HCT116 (cell line): ENCODE measurements at regions not wholly inside any gene's neighbourhood (a gene's known extent, or its start where the extent isn't known, plus 50 kb on each side); places are given as distances from the start of the nearest gene placed in this dataset.

Source experiments
- ATAC-seq: fragments of 200-7000 bp; cut with Tn5 transposase; 2 replicates; pipeline ENCODE4 v1.9.1; 2020; ENCODE audit warnings: mild to moderate bottlenecking, moderate library complexity
- BruUV-seq: library from RNA; stranded (reverse); fragments of 400-500 nt; replicated peaks from 2 replicates; lab custom pipeline; 2021; lab: Mats Ljungman, UMichigan
- CTCF ChIA-PET: fragments of 300-600 bp; sonication (Branson Sonifier 250); formaldehyde crosslinking; loops from one replicate; lab custom pipeline; 2021; ENCODE audit warnings: antibody characterized with exemption; lab: Charles Lee
- POLR2A ChIA-PET: fragments of 300-600, 350-600 bp; sonication (Branson Sonifier 250); formaldehyde crosslinking; loops from one replicate; lab custom pipeline; 2021; ENCODE audit warnings: antibody characterized with exemption; lab: Charles Lee
- RAD21 ChIA-PET, 2 experiments: fragments of 300-600 bp; sonication (Branson Sonifier 250); formaldehyde crosslinking; loops; one replicate each; lab custom pipeline; 2023; ENCODE audit warnings: low total read pairs in 2 of 2; ENCODE audit not compliant: uncharacterized antibody in 2 of 2, unreplicated experiment in 2 of 2, low non-redundant PET in 1 of 2; lab: Charles Lee
- DNase-seq: peaks from one replicate; pipeline ENCODE4 v3.0.0-alpha.2; 2010; ENCODE audit warnings: low read depth, low spot score
- H2AFZ ChIP-seq: fragments of 200-600 bp; shearing (Covaris generic), sonication (generic); 2 replicates; pipeline ENCODE4 v1.6.1; 2017; ENCODE audit warnings: low read depth, mixed run types, mixed read lengths, antibody characterized with exemption, low read length; ENCODE audit not compliant: poor library complexity, severe bottlenecking
- H3K27ac ChIP-seq: 2 replicates; pipeline ENCODE4 v1.5.1; 2012; ENCODE audit warnings: low read depth, low read length
- H3K27me3 ChIP-seq: fragments of 200-600 bp; sonication (generic); 2 replicates; pipeline ENCODE4 v1.6.1; 2016; ENCODE audit warnings: mixed run types, low read length, mixed read lengths; ENCODE audit not compliant: insufficient read depth
- H3K36me3 ChIP-seq, 2 experiments: fragments of 200-500 bp in 1 of 2; fragments of 200-600 bp in 1 of 2; sonication (Bioruptor generic) in 1 of 2; sonication (generic) in 1 of 2; 2 replicates each; pipeline versions ENCODE4 v1.5.1 to v1.6.1; 2014 to 2016; ENCODE audit warnings: low read length in 2 of 2, inconsistent platforms in 1 of 2, mixed read lengths in 1 of 2, mixed run types in 1 of 2; ENCODE audit not compliant: insufficient read depth in 2 of 2, control insufficient read depth in 1 of 2
- H3K4me1 ChIP-seq, 2 experiments: fragments of 200-600 bp in 1 of 2; sonication (generic) in 1 of 2; 2 replicates each; pipeline versions ENCODE4 v1.5.1 to v1.6.1; 2012 to 2017; ENCODE audit warnings: low read length in 2 of 2, inconsistent platforms in 1 of 2, mild to moderate bottlenecking in 1 of 2, mixed read lengths in 1 of 2, mixed run types in 1 of 2, moderate library complexity in 1 of 2; ENCODE audit not compliant: insufficient read depth in 2 of 2, control insufficient read depth in 1 of 2
- H3K4me2 ChIP-seq: fragments of 200-600 bp; sonication (generic); 2 replicates; pipeline ENCODE4 v1.6.1; 2017; ENCODE audit warnings: mixed run types, low read length, mixed read lengths
- H3K4me3 ChIP-seq, 2 experiments: fragments of 200-600 bp in 1 of 2; sonication (generic) in 1 of 2; replicated peaks in 1 of 2; 2 replicates each; pipeline ENCODE4 v1.5.1; 2011 to 2016; ENCODE audit warnings: low read length in 2 of 2, control low read depth in 1 of 2, low read depth in 1 of 2, mild to moderate bottlenecking in 1 of 2, mixed read lengths in 1 of 2, mixed run types in 1 of 2
- H3K79me2 ChIP-seq: fragments of 200-600 bp; sonication (generic); 2 replicates; pipeline ENCODE4 v1.6.1; 2017; ENCODE audit warnings: mild to moderate bottlenecking, mixed run types, low read length, moderate library complexity, mixed read lengths; ENCODE audit not compliant: insufficient read depth
- H3K9ac ChIP-seq: fragments of 200-600 bp; sonication (generic); 2 replicates; pipeline ENCODE4 v1.6.1; 2016; ENCODE audit warnings: low read length, mixed read lengths
- H3K9me2 ChIP-seq: fragments of 200-600 bp; sonication (generic), shearing (Covaris generic); 2 replicates; pipeline ENCODE4 v1.6.1; 2017; ENCODE audit warnings: mixed run types, mild to moderate bottlenecking, moderate library complexity; ENCODE audit not compliant: insufficient read depth
- H3K9me3 ChIP-seq, 2 experiments: fragments of 200-500 bp in 1 of 2; fragments of 200-600 bp in 1 of 2; sonication (Bioruptor generic) in 1 of 2; sonication (generic) in 1 of 2; 2 replicates each; pipeline ENCODE4 v1.6.1; 2014 to 2017; ENCODE audit warnings: low read length in 2 of 2, mixed read lengths in 2 of 2, inconsistent platforms in 1 of 2, low read depth in 1 of 2, mild to moderate bottlenecking in 1 of 2, mixed run types in 1 of 2, moderate library complexity in 1 of 2; ENCODE audit not compliant: control insufficient read depth in 1 of 2, insufficient read depth in 1 of 2
- H4K20me1 ChIP-seq: fragments of 200-600 bp; sonication (generic), shearing (Covaris generic); 2 replicates; pipeline ENCODE4 v1.6.1; 2017; ENCODE audit warnings: mixed run types, mild to moderate bottlenecking, moderate library complexity; ENCODE audit not compliant: insufficient read depth
- CBX3 ChIP-seq: IDR thresholded peaks from 2 replicates; pipeline ENCODE4 v1.6.1; 2012; ENCODE audit warnings: low read depth
- CEBPB ChIP-seq: IDR thresholded peaks from 2 replicates; pipeline ENCODE4 v1.6.1; 2012; ENCODE audit warnings: low read depth
- ELF1 ChIP-seq: IDR thresholded peaks from 2 replicates; pipeline ENCODE4 v1.6.1; 2012; ENCODE audit warnings: low read depth, borderline replicate concordance
- JUND ChIP-seq: IDR thresholded peaks from 2 replicates; pipeline ENCODE4 v1.6.1; 2012
- MAX ChIP-seq: IDR thresholded peaks from 2 replicates; pipeline ENCODE4 v1.6.1; 2012
- POLR2AphosphoS5 ChIP-seq: IDR thresholded peaks from 2 replicates; pipeline ENCODE4 v1.6.1; 2011; ENCODE audit warnings: mild to moderate bottlenecking, low read depth, low read length, moderate library complexity
- RAD21 ChIP-seq: IDR thresholded peaks from 2 replicates; pipeline ENCODE4 v1.6.1; 2012; ENCODE audit warnings: low read depth, mild to moderate bottlenecking
- TCF7L2 ChIP-seq: IDR thresholded peaks from 2 replicates; pipeline ENCODE4 v1.7.0; 2011; ENCODE audit warnings: borderline replicate concordance, inconsistent platforms; ENCODE audit not compliant: insufficient read depth, insufficient read length; ENCODE audit errors: extremely low read depth
- YY1 ChIP-seq: IDR thresholded peaks from 2 replicates; pipeline ENCODE4 v1.6.1; 2011; ENCODE audit warnings: low read length, low read depth, moderate library complexity, mild to moderate bottlenecking; ENCODE audit not compliant: insufficient replicate concordance; ENCODE audit errors: extremely low read depth
- ZNF274 ChIP-seq: fragments of 200-500 bp; sonication (Bioruptor generic); IDR thresholded peaks from 2 replicates; pipeline ENCODE4 v1.6.1; 2014; ENCODE audit warnings: mild to moderate bottlenecking, low read depth, low read length, inconsistent platforms
- intact Hi-C: fragments of 100-400 bp; cut with micrococcal nuclease; formaldehyde crosslinking; loops from 2 replicates; pipeline ENCODE4 v1.10.0; 2022
- TF ChIP-seq, protein P1 (sequence below): IDR thresholded peaks from 2 replicates; pipeline ENCODE4 v1.6.1; 2012; ENCODE audit warnings: low read depth
- TF ChIP-seq, protein P2 (sequence below), 3 experiments: fragments of 200-600 bp in 1 of 3; sonication (generic) in 1 of 3; IDR thresholded peaks in 2 of 3; conservative IDR thresholded peaks in 1 of 3; 2 replicates each; pipeline ENCODE4 v1.5.1; 2012 to 2017; ENCODE audit warnings: low read depth in 2 of 3, low read length in 2 of 3, antibody characterized with exemption in 1 of 3, borderline replicate concordance in 1 of 3, control low read depth in 1 of 3, mild to moderate bottlenecking in 1 of 3, mixed read lengths in 1 of 3, mixed run types in 1 of 3, moderate library complexity in 1 of 3; ENCODE audit not compliant: insufficient read depth in 1 of 3
- TF ChIP-seq, protein P3 (sequence below): IDR thresholded peaks from 2 replicates; pipeline ENCODE4 v1.6.1; 2012

- TF ChIP-seq, protein P1, sequence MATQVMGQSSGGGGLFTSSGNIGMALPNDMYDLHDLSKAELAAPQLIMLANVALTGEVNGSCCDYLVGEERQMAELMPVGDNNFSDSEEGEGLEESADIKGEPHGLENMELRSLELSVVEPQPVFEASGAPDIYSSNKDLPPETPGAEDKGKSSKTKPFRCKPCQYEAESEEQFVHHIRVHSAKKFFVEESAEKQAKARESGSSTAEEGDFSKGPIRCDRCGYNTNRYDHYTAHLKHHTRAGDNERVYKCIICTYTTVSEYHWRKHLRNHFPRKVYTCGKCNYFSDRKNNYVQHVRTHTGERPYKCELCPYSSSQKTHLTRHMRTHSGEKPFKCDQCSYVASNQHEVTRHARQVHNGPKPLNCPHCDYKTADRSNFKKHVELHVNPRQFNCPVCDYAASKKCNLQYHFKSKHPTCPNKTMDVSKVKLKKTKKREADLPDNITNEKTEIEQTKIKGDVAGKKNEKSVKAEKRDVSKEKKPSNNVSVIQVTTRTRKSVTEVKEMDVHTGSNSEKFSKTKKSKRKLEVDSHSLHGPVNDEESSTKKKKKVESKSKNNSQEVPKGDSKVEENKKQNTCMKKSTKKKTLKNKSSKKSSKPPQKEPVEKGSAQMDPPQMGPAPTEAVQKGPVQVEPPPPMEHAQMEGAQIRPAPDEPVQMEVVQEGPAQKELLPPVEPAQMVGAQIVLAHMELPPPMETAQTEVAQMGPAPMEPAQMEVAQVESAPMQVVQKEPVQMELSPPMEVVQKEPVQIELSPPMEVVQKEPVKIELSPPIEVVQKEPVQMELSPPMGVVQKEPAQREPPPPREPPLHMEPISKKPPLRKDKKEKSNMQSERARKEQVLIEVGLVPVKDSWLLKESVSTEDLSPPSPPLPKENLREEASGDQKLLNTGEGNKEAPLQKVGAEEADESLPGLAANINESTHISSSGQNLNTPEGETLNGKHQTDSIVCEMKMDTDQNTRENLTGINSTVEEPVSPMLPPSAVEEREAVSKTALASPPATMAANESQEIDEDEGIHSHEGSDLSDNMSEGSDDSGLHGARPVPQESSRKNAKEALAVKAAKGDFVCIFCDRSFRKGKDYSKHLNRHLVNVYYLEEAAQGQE: no peak
- TF ChIP-seq ELF1 (no peak), MAX (no peak)
These were observed 136.4 kb downstream of the TBXT start (continued) for GRCh38 chr6:166031275-166031674.

DNA sequence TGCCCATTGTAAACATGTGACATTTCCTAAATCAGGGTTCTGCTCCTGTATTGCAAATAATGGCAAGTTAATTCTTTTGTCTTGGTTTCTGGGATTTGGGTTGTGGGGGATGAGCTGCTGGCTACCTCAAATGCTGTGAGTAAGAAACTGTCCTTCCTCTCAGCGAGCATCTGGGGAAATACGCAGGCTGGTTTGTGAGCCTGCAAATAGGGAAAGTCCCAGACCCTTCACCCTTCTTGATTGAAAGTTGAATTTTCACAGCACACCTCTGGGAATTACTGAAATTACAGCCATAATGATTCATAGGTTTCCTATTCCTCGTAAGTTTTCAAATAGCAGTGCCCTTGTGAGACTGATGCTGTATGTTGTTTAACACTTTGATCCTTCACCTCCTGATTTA, 138.1 kb downstream of the TBXT start:
- ChIA-PET CTCF (no interaction called here), POLR2A (no interaction called here), RAD21 (no interaction called here)
- ATAC-seq: no peak
- Histone ChIP-seq H3K27ac (no peak overlapping the region), H4K20me1 (no peaks in the 10 kb centered on the region), H3K79me2 (no peaks in the 10 kb centered on the region), H3K4me3 (no peak overlapping the region), H3K4me1 (peaks cover 6 to 11% of the 10 kb centered on the region in 2 experiments; a peak in 3 of 4 replicates), H3K9me2 (no peaks in the 10 kb centered on the region), H2AFZ (no peak overlapping the region), H3K9ac (no peak overlapping the region), H3K36me3 (no peaks in the 10 kb centered on the region), H3K9me3 (no peaks in the 10 kb centered on the region), H3K4me2 (no peak overlapping the region), H3K27me3 (no peaks in the 10 kb centered on the region)
- BruUV-seq: no TSS peak
- DNase-seq: no peak
- intact Hi-C loops: no loop called here
- TF ChIP-seq CEBPB (no peak), CBX3 (no peak), YY1 (no peak), ELF1 (no peak), POLR2AphosphoS5 (no peak), TCF7L2 (no peak), ZNF274 (no peak), JUND (no peak), RAD21 (no peak)
- TF ChIP-seq, protein P2, sequence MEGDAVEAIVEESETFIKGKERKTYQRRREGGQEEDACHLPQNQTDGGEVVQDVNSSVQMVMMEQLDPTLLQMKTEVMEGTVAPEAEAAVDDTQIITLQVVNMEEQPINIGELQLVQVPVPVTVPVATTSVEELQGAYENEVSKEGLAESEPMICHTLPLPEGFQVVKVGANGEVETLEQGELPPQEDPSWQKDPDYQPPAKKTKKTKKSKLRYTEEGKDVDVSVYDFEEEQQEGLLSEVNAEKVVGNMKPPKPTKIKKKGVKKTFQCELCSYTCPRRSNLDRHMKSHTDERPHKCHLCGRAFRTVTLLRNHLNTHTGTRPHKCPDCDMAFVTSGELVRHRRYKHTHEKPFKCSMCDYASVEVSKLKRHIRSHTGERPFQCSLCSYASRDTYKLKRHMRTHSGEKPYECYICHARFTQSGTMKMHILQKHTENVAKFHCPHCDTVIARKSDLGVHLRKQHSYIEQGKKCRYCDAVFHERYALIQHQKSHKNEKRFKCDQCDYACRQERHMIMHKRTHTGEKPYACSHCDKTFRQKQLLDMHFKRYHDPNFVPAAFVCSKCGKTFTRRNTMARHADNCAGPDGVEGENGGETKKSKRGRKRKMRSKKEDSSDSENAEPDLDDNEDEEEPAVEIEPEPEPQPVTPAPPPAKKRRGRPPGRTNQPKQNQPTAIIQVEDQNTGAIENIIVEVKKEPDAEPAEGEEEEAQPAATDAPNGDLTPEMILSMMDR (IDR thresholded peaks at IDR 0.05 in 2 of 3, conservative IDR thresholded peaks at IDR 0.05 in 1 of 3; ENCODE audit: borderline replicate concordance in 1 of 3, insufficient read depth in 1 of 3, low read depth in 2 of 3, low read length in 2 of 3): no peak
- TF ChIP-seq, protein P1: no peak
- TF ChIP-seq, protein P3, sequence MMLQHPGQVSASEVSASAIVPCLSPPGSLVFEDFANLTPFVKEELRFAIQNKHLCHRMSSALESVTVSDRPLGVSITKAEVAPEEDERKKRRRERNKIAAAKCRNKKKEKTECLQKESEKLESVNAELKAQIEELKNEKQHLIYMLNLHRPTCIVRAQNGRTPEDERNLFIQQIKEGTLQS: no peak
